GM10266 (cell line): ENCODE measurements at regions not wholly inside any gene's neighbourhood (a gene's known extent, or its start where the extent isn't known, plus 50 kb on each side); places are given as distances from the start of the nearest gene placed in this dataset.
A peak's percentile ranks its signal among the peaks of the same experiment; 100 is the strongest.

Experiments used
- DNase-seq: peaks from one replicate; pipeline ENCODE4 v3.0.0; 2012; ENCODE audit errors: extremely low spot score
- CTCF ChIP-seq: IDR thresholded peaks from 2 replicates; pipeline ENCODE4 v1.5.1; 2012; ENCODE audit warnings: mild to moderate bottlenecking, low read depth; ENCODE audit not compliant: control insufficient read depth, insufficient read depth; ENCODE audit errors: missing control alignments

DNA sequence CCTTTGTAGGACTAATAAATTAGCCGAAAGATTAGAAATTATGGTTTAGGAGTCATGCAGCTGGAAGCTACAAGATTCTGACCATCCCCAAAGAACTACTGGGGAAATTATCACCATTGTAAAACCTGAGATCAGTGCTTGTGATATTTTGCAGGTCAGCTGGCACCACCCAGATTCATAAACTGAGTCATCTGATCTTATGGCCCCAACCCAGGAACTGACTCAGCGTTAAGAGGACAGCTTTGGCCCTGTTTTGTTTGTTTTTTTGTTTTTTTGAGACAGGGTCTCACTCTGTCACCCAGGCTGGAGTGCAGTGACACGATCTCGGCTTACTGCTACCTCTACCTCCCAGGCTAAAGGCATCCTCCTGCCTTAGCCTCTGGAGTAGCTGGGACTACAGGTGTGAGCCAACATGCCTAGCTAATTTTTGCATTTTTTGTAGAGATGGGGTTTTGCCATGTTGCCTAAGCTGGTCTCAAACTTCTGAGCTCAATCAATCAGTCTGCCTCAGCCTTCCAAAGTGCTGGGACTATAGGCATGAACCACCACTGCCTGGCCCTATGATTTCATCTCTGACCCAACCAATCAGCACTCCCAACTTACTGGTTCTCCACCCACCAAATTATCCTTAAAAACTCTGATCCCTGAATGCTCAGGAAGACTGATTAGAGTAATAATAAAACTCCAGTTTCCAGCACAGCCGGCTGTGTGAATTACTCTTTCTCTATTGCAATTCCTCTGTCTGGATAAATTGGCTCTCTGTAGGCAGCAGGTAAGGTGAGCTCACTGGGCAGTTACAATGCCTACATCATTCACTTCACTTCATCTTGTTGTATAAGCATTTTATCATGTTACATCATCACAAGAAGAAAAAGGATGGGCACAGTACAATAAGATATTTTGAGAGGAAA is 79.4 kb upstream of the KSR1 start:
- TF ChIP-seq CTCF: no peak
- DNase-seq: no peak

- TF ChIP-seq CTCF: no peak
- no peak for DNase-seq
Observed at GRCh38 chr17:27378482-27379175, 77.6 kb upstream of the KSR1 start.

- TF ChIP-seq CTCF: no peak
- DNase-seq: no peak
Observed at GRCh38 chr17:27379888-27380533, 76.2 kb upstream of the KSR1 start.

- DNase-seq: no peak
- no peak for TF ChIP-seq CTCF
Observed at GRCh38 chr17:27380551-27380950, 75.7 kb upstream of the KSR1 start.

GRCh38 chr17:27381007-27381501 is 75.2 kb upstream of the KSR1 start:
- peak; percentile 94 for TF ChIP-seq CTCF
- DNase-seq: peak; percentile 84

DNA sequence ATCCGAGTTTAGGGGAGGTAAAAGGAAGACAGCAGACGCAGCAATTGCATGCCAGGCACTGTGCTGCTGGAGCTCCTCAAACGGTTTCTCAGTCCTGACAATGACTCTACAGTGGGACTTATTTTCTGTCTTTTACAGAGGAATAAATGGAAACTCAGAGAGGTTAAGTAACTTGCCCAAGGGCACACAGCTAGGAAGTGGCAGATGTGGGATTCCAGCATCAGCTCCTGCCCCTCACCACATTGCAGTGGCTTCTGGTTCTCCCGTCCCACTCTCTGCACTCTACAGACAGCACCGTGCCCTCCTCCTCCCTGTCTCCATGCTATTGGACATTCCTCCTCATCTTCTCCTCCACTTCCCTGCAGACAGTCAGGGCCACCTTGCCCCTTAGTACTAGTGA is 74.2 kb upstream of the KSR1 start:
- TF ChIP-seq CTCF: no peak
- no peak for DNase-seq
